SK-N-SH (cell line): ENCODE measurements at regions not wholly inside any gene's neighbourhood (a gene's known extent, or its start where the extent isn't known, plus 50 kb on each side); places are given as distances from the start of the nearest gene placed in this dataset.

Source experiments
- CTCF ChIA-PET: fragments of 300-600, 350-600 bp; formaldehyde crosslinking; extraction: SDS; loops from one replicate; lab custom pipeline; 2021; lab: Yijun Ruan, JAX
- POLR2A ChIA-PET: fragments of 350-600 bp; sonication (Branson Sonifier 250); formaldehyde crosslinking; extraction: SDS; loops from one replicate; lab custom pipeline; 2020; ENCODE audit warnings: antibody characterized with exemption, inconsistent platforms; lab: Yijun Ruan, JAX
- DNase-seq: peaks from one replicate; pipeline ENCODE4 v3.0.0; 2012
- H2AFZ ChIP-seq: fragments of 200-600 bp; sonication (generic); 2 replicates; pipeline ENCODE4 v1.8.1; 2016; ENCODE audit warnings: antibody characterized with exemption, mild to moderate bottlenecking, low read depth
- H3F3A ChIP-seq: fragments of 200-600 bp; sonication (generic); replicated peaks from 2 replicates; pipeline ENCODE3; 2016; ENCODE audit warnings: antibody characterized with exemption, mild to moderate bottlenecking; ENCODE audit not compliant: insufficient read depth
- H3K27ac ChIP-seq, 2 experiments: fragments of 200-500 bp in 1 of 2; fragments of 200-600 bp in 1 of 2; sonication (Bioruptor generic) in 1 of 2; sonication (generic), shearing (Covaris generic) in 1 of 2; 2 replicates each; pipeline versions ENCODE4 v1.5.1 to v1.6.1; 2014 to 2016; ENCODE audit warnings: low read depth in 2 of 2, inconsistent platforms in 1 of 2, low read length in 1 of 2, mild to moderate bottlenecking in 1 of 2, mixed read lengths in 1 of 2
- H3K27me3 ChIP-seq: fragments of 200-600 bp; sonication (generic), shearing (Covaris generic); 2 replicates; pipeline ENCODE4 v1.6.1; 2016; ENCODE audit warnings: mixed run types; ENCODE audit not compliant: insufficient read depth
- H3K36me3 ChIP-seq, 2 experiments: fragments of 200-500 bp in 1 of 2; fragments of 200-600 bp in 1 of 2; sonication (Bioruptor generic) in 1 of 2; sonication (generic) in 1 of 2; replicated peaks in 1 of 2; 2 replicates each; pipeline versions ENCODE3 to v1.5.1; 2014 to 2016; ENCODE audit warnings: low read length in 1 of 2, mild to moderate bottlenecking in 1 of 2; ENCODE audit not compliant: insufficient read depth in 2 of 2, control insufficient read depth in 1 of 2
- H3K4me1 ChIP-seq, 2 experiments: fragments of 200-500 bp in 1 of 2; fragments of 200-600 bp in 1 of 2; sonication (Bioruptor generic) in 1 of 2; sonication (generic), shearing (Covaris generic) in 1 of 2; 2 replicates each; pipeline versions ENCODE4 v1.5.1 to v1.6.1; 2014 to 2016; ENCODE audit warnings: low read depth in 1 of 2, low read length in 1 of 2, mixed run types in 1 of 2; ENCODE audit not compliant: insufficient read depth in 2 of 2, control insufficient read depth in 1 of 2
- H3K4me2 ChIP-seq: fragments of 200-600 bp; sonication (generic), shearing (Covaris generic); 2 replicates; pipeline ENCODE4 v1.6.1; 2017; ENCODE audit warnings: mixed run types
- H3K4me3 ChIP-seq, 2 experiments: fragments of 200-500 bp in 1 of 2; fragments of 200-600 bp in 1 of 2; sonication (Bioruptor generic) in 1 of 2; sonication (generic), shearing (Covaris generic) in 1 of 2; 2 replicates each; pipeline versions ENCODE4 v1.5.1 to v1.8.1; 2014 to 2016; ENCODE audit warnings: low read depth in 2 of 2, inconsistent platforms in 1 of 2, low read length in 1 of 2, mild to moderate bottlenecking in 1 of 2, mixed read lengths in 1 of 2, moderate library complexity in 1 of 2
- H3K79me2 ChIP-seq: fragments of 200-600 bp; sonication (generic); 2 replicates; pipeline ENCODE4 v1.8.1; 2017; ENCODE audit warnings: mild to moderate bottlenecking; ENCODE audit not compliant: insufficient read depth
- H3K9ac ChIP-seq: fragments of 200-600 bp; sonication (generic); 2 replicates; pipeline ENCODE4 v1.6.1; 2017; ENCODE audit warnings: mixed run types
- H3K9me2 ChIP-seq: fragments of 200-600 bp; sonication (generic); 2 replicates; pipeline ENCODE4 v1.6.1; 2017; ENCODE audit warnings: mixed run types
- H3K9me3 ChIP-seq: fragments of 200-600 bp; sonication (generic); 2 replicates; pipeline ENCODE4 v1.6.1; 2017; ENCODE audit warnings: mixed run types, mild to moderate bottlenecking, moderate library complexity
- H4K20me1 ChIP-seq: fragments of 200-600 bp; sonication (generic); 2 replicates; pipeline ENCODE4 v1.6.1; 2017; ENCODE audit warnings: mild to moderate bottlenecking, mixed run types; ENCODE audit not compliant: insufficient read depth
- CHD2 ChIP-seq: fragments of 150-350 bp; IDR thresholded peaks from 2 replicates; pipeline ENCODE4 v1.6.1; 2018; ENCODE audit warnings: low read length; ENCODE audit not compliant: partially characterized antibody
- ELF1 ChIP-seq: IDR thresholded peaks from 2 replicates; pipeline ENCODE4 v1.4.0; 2012
- EP300 ChIP-seq, 2 experiments: IDR thresholded peaks; 2 replicates each; pipeline versions ENCODE4 v1.4.0 to v1.6.1; 2012; ENCODE audit warnings: borderline replicate concordance in 1 of 2, low read depth in 1 of 2, low read length in 1 of 2
- FOSL2 ChIP-seq: IDR thresholded peaks from 2 replicates; pipeline ENCODE4 v1.4.0; 2012; ENCODE audit warnings: low read depth, mild to moderate bottlenecking, moderate library complexity, borderline replicate concordance
- FOXJ3 ChIP-seq: sonication (generic); formaldehyde crosslinking; IDR thresholded peaks from 2 replicates; pipeline ENCODE4 v1.5.1; 2020; ENCODE audit warnings: mild to moderate bottlenecking, missing genetic modification reagents
- FOXM1 ChIP-seq: IDR thresholded peaks from 2 replicates; pipeline ENCODE4 v1.4.0; 2012; ENCODE audit warnings: low read depth, mild to moderate bottlenecking
- GABPA ChIP-seq: IDR thresholded peaks from 2 replicates; pipeline ENCODE4 v1.4.0; 2012; ENCODE audit warnings: low read depth, mild to moderate bottlenecking
- GATA2 ChIP-seq: sonication (generic); formaldehyde crosslinking; IDR thresholded peaks from 2 replicates; pipeline ENCODE4 v1.5.0; 2020; ENCODE audit warnings: mild to moderate bottlenecking, missing genetic modification reagents
- MAX ChIP-seq: IDR thresholded peaks from 2 replicates; pipeline ENCODE4 v1.4.0; 2012; ENCODE audit warnings: low read depth
- MEF2A ChIP-seq: IDR thresholded peaks from 2 replicates; pipeline ENCODE4 v1.4.0; 2012; ENCODE audit warnings: low read depth, borderline replicate concordance
- MXI1 ChIP-seq: IDR thresholded peaks from 2 replicates; pipeline ENCODE4 v1.6.1; 2012; ENCODE audit warnings: mild to moderate bottlenecking, low read depth, low read length, improper control_type of control experiment
- NFIC ChIP-seq: IDR thresholded peaks from 2 replicates; pipeline ENCODE4 v1.4.0; 2012; ENCODE audit warnings: borderline replicate concordance
- NRF1 ChIP-seq: IDR thresholded peaks from 2 replicates; pipeline ENCODE4 v1.6.1; 2012; ENCODE audit warnings: low read depth, mild to moderate bottlenecking, low read length
- RAD21 ChIP-seq: IDR thresholded peaks from 2 replicates; pipeline ENCODE4 v1.6.1; 2012; ENCODE audit warnings: mild to moderate bottlenecking, low read length
- RFX5 ChIP-seq: IDR thresholded peaks from 2 replicates; pipeline ENCODE4 v1.6.1; 2012; ENCODE audit warnings: mild to moderate bottlenecking, improper control_type of control experiment, low read length
- TAF1 ChIP-seq: IDR thresholded peaks from 2 replicates; pipeline ENCODE4 v1.6.1; 2012; ENCODE audit warnings: low read depth, mild to moderate bottlenecking, low read length, moderate library complexity, borderline replicate concordance
- TCF12 ChIP-seq: IDR thresholded peaks from 2 replicates; pipeline ENCODE4 v1.4.0; 2012
- TEAD4 ChIP-seq: IDR thresholded peaks from 2 replicates; pipeline ENCODE4 v1.4.0; 2012; ENCODE audit warnings: mild to moderate bottlenecking, borderline replicate concordance; ENCODE audit not compliant: insufficient read depth
- YY1 ChIP-seq: IDR thresholded peaks from 2 replicates; pipeline ENCODE4 v1.4.0; 2012; ENCODE audit warnings: low read depth, mild to moderate bottlenecking
- WGBS: methylation state at CpG from one replicate; pipeline ENCODE4 v1.1.6; 2017; ENCODE audit warnings: low lambda C conversion rate; 5-methylcytosine and 5-hydroxymethylcytosine counted together
- TF ChIP-seq, protein P1 (sequence below): IDR thresholded peaks from 2 replicates; pipeline ENCODE4 v1.4.0; 2012; ENCODE audit warnings: low read depth, borderline replicate concordance
- TF ChIP-seq, protein P2 (sequence below): fragments of 150-350 bp; IDR thresholded peaks from 2 replicates; pipeline ENCODE4 v1.6.1; 2017; ENCODE audit warnings: antibody characterized with exemption, low read length, low read depth, borderline replicate concordance

- TF ChIP-seq MEF2A (no peak), RAD21 (no peak), FOSL2 (no peak)
These were observed 173.0 kb upstream of the STK17B start (continued) for GRCh38 chr2:196344397-196344796.

DNA sequence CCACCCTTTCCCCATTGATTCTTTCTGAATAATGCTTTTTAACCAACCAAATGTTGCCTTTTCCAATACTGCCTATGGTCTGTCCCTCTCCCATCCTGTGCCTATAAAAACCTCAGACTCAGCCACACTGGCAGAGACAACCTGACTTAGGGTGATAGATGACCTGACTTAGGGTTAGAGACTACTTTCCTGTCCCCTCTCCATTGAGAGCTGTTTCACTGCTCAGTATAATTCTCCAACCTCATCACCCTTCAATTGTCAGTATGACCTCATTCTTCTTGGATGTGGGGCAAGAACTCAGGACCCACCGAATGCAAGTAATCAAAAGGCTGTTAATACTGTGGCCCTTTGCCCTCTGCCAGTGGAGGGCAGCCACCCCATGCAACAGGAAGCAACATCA is 182.3 kb upstream of the STK17B start:
- Histone ChIP-seq H3K27me3 (no peaks in the 10 kb centered on the region), H3K4me3 (no peak overlapping the region), H3K4me2 (no peak overlapping the region), H4K20me1 (no peaks in the 10 kb centered on the region), H3K79me2 (no peaks in the 10 kb centered on the region), H3K9me2 (no peaks in the 10 kb centered on the region), H3K9ac (no peak overlapping the region), H3K36me3 (no peaks in the 10 kb centered on the region), H3K4me1 (no peaks in the 10 kb centered on the region), H3F3A (no peaks in the 10 kb centered on the region), H2AFZ (no peak overlapping the region), H3K27ac (no peak overlapping the region), H3K9me3 (no peaks in the 10 kb centered on the region)
- TF ChIP-seq NRF1, result no peak
- CTCF ChIA-PET, result interaction anchor here (0.8 kb wide), 1 partner anchor 21 kb away, joined by 3 read pairs; no protein-coding TSS in a partner anchor
- POLR2A ChIA-PET, result no interaction called here
- 88% methylated on average over 1 of the region's 1 CpG for WGBS
- DNase-seq, result no peak

- Histone ChIP-seq H3K27me3 (no peaks in the 10 kb centered on the region), H3K27ac (no peak overlapping the region), H3K4me1 (no peaks in the 10 kb centered on the region), H3K4me3 (no peak overlapping the region), H3K9me2 (no peaks in the 10 kb centered on the region), H3K36me3 (no peaks in the 10 kb centered on the region), H3F3A (no peaks in the 10 kb centered on the region), H4K20me1 (no peaks in the 10 kb centered on the region), H3K9me3 (no peaks in the 10 kb centered on the region), H3K4me2 (no peak overlapping the region), H2AFZ (no peak overlapping the region), H3K79me2 (no peaks in the 10 kb centered on the region), H3K9ac (no peak overlapping the region)
- CTCF ChIA-PET, result interaction anchor here (0.8 kb wide), 1 partner anchor 21 kb away, joined by 3 read pairs; no protein-coding TSS in a partner anchor
- DNase-seq, result no peak
- 63% methylated on average over 1 of the region's 4 CpGs for WGBS
- TF ChIP-seq MXI1 (no peak), MEF2A (no peak), FOXM1 (no peak), TCF12 (no peak), RFX5 (no peak), FOXJ3 (CRISPR knock-in tag) (no peak), NFIC (no peak), ELF1 (no peak), YY1 (no peak), GABPA (no peak), TAF1 (no peak), TEAD4 (no peak), RAD21 (no peak), EP300 (IDR thresholded peaks at IDR 0.05; ENCODE audit: borderline replicate concordance in 1 of 2, low read depth in 1 of 2, low read length in 1 of 2) (no peak), CHD2 (no peak), NRF1 (no peak), GATA2 (no peak), MAX (no peak)
- TF ChIP-seq, protein P1, sequence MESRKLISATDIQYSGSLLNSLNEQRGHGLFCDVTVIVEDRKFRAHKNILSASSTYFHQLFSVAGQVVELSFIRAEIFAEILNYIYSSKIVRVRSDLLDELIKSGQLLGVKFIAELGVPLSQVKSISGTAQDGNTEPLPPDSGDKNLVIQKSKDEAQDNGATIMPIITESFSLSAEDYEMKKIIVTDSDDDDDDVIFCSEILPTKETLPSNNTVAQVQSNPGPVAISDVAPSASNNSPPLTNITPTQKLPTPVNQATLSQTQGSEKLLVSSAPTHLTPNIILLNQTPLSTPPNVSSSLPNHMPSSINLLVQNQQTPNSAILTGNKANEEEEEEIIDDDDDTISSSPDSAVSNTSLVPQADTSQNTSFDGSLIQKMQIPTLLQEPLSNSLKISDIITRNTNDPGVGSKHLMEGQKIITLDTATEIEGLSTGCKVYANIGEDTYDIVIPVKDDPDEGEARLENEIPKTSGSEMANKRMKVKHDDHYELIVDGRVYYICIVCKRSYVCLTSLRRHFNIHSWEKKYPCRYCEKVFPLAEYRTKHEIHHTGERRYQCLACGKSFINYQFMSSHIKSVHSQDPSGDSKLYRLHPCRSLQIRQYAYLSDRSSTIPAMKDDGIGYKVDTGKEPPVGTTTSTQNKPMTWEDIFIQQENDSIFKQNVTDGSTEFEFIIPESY, result no peak
- TF ChIP-seq, protein P2, sequence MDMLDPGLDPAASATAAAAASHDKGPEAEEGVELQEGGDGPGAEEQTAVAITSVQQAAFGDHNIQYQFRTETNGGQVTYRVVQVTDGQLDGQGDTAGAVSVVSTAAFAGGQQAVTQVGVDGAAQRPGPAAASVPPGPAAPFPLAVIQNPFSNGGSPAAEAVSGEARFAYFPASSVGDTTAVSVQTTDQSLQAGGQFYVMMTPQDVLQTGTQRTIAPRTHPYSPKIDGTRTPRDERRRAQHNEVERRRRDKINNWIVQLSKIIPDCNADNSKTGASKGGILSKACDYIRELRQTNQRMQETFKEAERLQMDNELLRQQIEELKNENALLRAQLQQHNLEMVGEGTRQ, result no peak
- POLR2A ChIA-PET, result no interaction called here
These were observed 182.8 kb upstream of the STK17B start for GRCh38 chr2:196354186-196354585.
